Body of pancreas (tissue), 4 donors: ENCODE measurements at regions not wholly inside any gene's neighbourhood (a gene's known extent, or its start where the extent isn't known, plus 50 kb on each side); places are given as distances from the start of the nearest gene placed in this dataset.
"Not testable (repeated sequence)": the region's sequence is repeated elsewhere in the genome, so short reads cannot be mapped to it uniquely, and the experiment has no call there.

Experiments
- ATAC-seq: fragments of 150-250 bp; one replicate; pipeline ENCODE4 v1.9.1; 2016
- DNase-seq, 4 donors: peaks; one replicate each; pipeline ENCODE4 v3.0.0-alpha.2; 2019
- H3K27ac ChIP-seq, 4 donors: fragments of 200-600 bp; sonication (generic); 1 replicate in 3 of 4; 2 replicates in 1 of 4; pipeline versions ENCODE4 v1.5.1 to v1.6.1; 2016 to 2019; ENCODE audit warnings: mild to moderate bottlenecking in 1 of 4, mixed read lengths in 1 of 4, moderate library complexity in 1 of 4
- H3K27me3 ChIP-seq, 2 donors: fragments of 200-600 bp; sonication (generic); one replicate each; pipeline ENCODE4 v1.6.0; 2016; ENCODE audit warnings: mild to moderate bottlenecking in 1 of 2
- H3K36me3 ChIP-seq, 2 donors: fragments of 200-600 bp; sonication (generic); replicated peaks in 1 of 2; 2 replicates each; pipeline ENCODE4 v1.5.1; 2016; ENCODE audit warnings: low read depth in 2 of 2; ENCODE audit not compliant: insufficient read depth in 1 of 2
- H3K4me1 ChIP-seq: fragments of 200-600 bp; sonication (generic); one replicate; pipeline ENCODE4 v1.6.0; 2016
- H3K4me3 ChIP-seq, 2 donors: fragments of 200-600 bp; sonication (generic); 1 replicate in 1 of 2; 2 replicates in 1 of 2; pipeline ENCODE4 v1.5.1; 2016 to 2019
- H3K9me3 ChIP-seq, 3 donors: fragments of 200-600 bp; sonication (generic); 1 replicate in 2 of 3; 2 replicates in 1 of 3; pipeline ENCODE4 v1.5.1; 2016
- CTCF ChIP-seq, 7 experiments: fragments of 450-650 bp in 4 of 7; fragments of 200-600 bp in 3 of 7; sonication (generic) in 3 of 7; IDR thresholded peaks; one replicate each; pipeline ENCODE4 v1.5.1; 2016 to 2019; ENCODE audit warnings: antibody characterized with exemption in 7 of 7
- POLR2A ChIP-seq, 3 donors: fragments of 450-650 bp; IDR thresholded peaks; one replicate each; pipeline ENCODE4 v1.6.1; 2016; ENCODE audit warnings: antibody characterized with exemption in 3 of 3, mild to moderate bottlenecking in 2 of 3
- WGBS, 2 donors: methylation state at CpG; one replicate each; pipeline ENCODE4 v1.1.5; 2017; 5-methylcytosine and 5-hydroxymethylcytosine counted together
- intact Hi-C: fragments of 100-400 bp; cut with DNase I; formaldehyde crosslinking; loops from one replicate; pipeline ENCODE4 v1.15.1; 2023

GRCh38 chr9:94188246-94188645 is 70.9 kb upstream of the ZNF169 start:
- DNase-seq = no peak
- no peak for TF ChIP-seq POLR2A (IDR thresholded peaks at IDR 0.05)
- no peak for TF ChIP-seq CTCF (IDR thresholded peaks at IDR 0.05)
- Histone ChIP-seq H3K4me3 (no peak overlapping the region), H3K27ac (no peak overlapping the region), H3K9me3 (no peaks in the 10 kb centered on the region), H3K4me1 (no peaks in the 10 kb centered on the region), H3K36me3 (peaks cover 0 to 2% of the 10 kb centered on the region in 2 donors), H3K27me3 (no peaks in the 10 kb centered on the region)
- ATAC-seq = no peak
- intact Hi-C loops = no loop called here

GRCh38 chr9:94191706-94192105 is 67.4 kb upstream of the ZNF169 start:
- H3K36me3 ChIP-seq, H3K4me1 ChIP-seq, DNase-seq, H3K27ac ChIP-seq, H3K9me3 ChIP-seq, ATAC-seq, H3K4me3 ChIP-seq, H3K27me3 ChIP-seq: not testable (repeated sequence)
- intact Hi-C loops = loop anchor here (10.0 kb wide), 1 partner anchor 57 kb away; no protein-coding TSS in a partner anchor
- WGBS, 2 donors = 84 to 96% methylated on average over 6 of the region's 6 CpGs

GRCh38 chr9:94198414-94198813 is 60.7 kb upstream of the ZNF169 start:
- DNase-seq (no peak), ATAC-seq (no peak)
- H3K27ac ChIP-seq = no peak overlapping the region
- peaks cover 0 to 7% (median 0%) of the 10 kb centered on the region in 3 donors for H3K9me3 ChIP-seq
- no peaks in the 10 kb centered on the region for H3K4me1 ChIP-seq
- TF ChIP-seq CTCF (IDR thresholded peaks at IDR 0.05) = no peak
- TF ChIP-seq POLR2A (IDR thresholded peaks at IDR 0.05) = no peak
- H3K36me3 ChIP-seq = no peaks in the 10 kb centered on the region
- 89 to 100% methylated on average over 3 of the region's 3 CpGs for WGBS, 2 donors
- H3K27me3 ChIP-seq = no peaks in the 10 kb centered on the region
- intact Hi-C loops = loop anchor here (10.0 kb wide), 1 partner anchor 64 kb away; no protein-coding TSS in a partner anchor
- H3K4me3 ChIP-seq = no peak overlapping the region

GRCh38 chr9:94199776-94200175 is 59.3 kb upstream of the ZNF169 start:
- Histone ChIP-seq H3K9me3 (peaks cover 0 to 7% (median 0%) of the 10 kb centered on the region in 3 donors), H3K4me3 (no peak overlapping the region), H3K36me3 (no peaks in the 10 kb centered on the region), H3K4me1 (no peaks in the 10 kb centered on the region), H3K27me3 (no peaks in the 10 kb centered on the region), H3K27ac (no peak overlapping the region)
- ATAC-seq = no peak
- intact Hi-C loops = loop anchor here (10.0 kb wide), 1 partner anchor 65 kb away; no protein-coding TSS in a partner anchor
- TF ChIP-seq CTCF (IDR thresholded peaks at IDR 0.05) = no peak
- no peak for TF ChIP-seq POLR2A (IDR thresholded peaks at IDR 0.05)
- no peak for DNase-seq

GRCh38 chr9:94204174-94204573 is 54.9 kb upstream of the ZNF169 start:
- intact Hi-C loops = no loop called here
- Histone ChIP-seq H3K27me3 (no peaks in the 10 kb centered on the region), H3K36me3 (no peaks in the 10 kb centered on the region), H3K27ac (no peak overlapping the region), H3K4me1 (no peaks in the 10 kb centered on the region), H3K4me3 (no peak overlapping the region), H3K9me3 (no peaks in the 10 kb centered on the region)
- no peak for ATAC-seq
- TF ChIP-seq CTCF (IDR thresholded peaks at IDR 0.05) (no peak), POLR2A (IDR thresholded peaks at IDR 0.05) (no peak)
- 70 to 72% methylated on average over 4 of the region's 4 CpGs for WGBS, 2 donors
- DNase-seq = no peak
